H4 (cell line): ENCODE measurements at regions not wholly inside any gene's neighbourhood (a gene's known extent, or its start where the extent isn't known, plus 50 kb on each side); places are given as distances from the start of the nearest gene placed in this dataset.
"Not testable (repeated sequence)": the region's sequence is repeated elsewhere in the genome, so short reads cannot be mapped to it uniquely, and the experiment has no call there.

Experiments used
- DNase-seq: peaks from one replicate; pipeline ENCODE4 v3.0.0-alpha.2; 2015; ENCODE audit warnings: low spot score

- DNase-seq = peak; percentile 53
Measured at GRCh38 chr7:24395512-24395911, 111.5 kb downstream of the NPY start.

GRCh38 chr7:24396387-24396786 is 112.4 kb downstream of the NPY start:
- DNase-seq = not testable (repeated sequence)

GRCh38 chr7:24401628-24402593 is 117.9 kb downstream of the NPY start:
- DNase-seq = peak; percentile 70

GRCh38 chr7:24402655-24403054 is 118.7 kb downstream of the NPY start:
- DNase-seq = no peak

- DNase-seq = no peak
Measured at GRCh38 chr7:24403557-24403956, 119.6 kb downstream of the NPY start.

GRCh38 chr7:24404315-24404714 is 120.3 kb downstream of the NPY start:
- no peak for DNase-seq

- DNase-seq = no peak
Measured at GRCh38 chr7:24405002-24405401, 121.0 kb downstream of the NPY start.

GRCh38 chr7:24406053-24406788 is 122.2 kb downstream of the NPY start:
- no peak for DNase-seq

GRCh38 chr7:24406789-24407299 is 122.9 kb downstream of the NPY start:
- no peak for DNase-seq

GRCh38 chr7:24407965-24408364 is 124.0 kb downstream of the NPY start:
- no peak for DNase-seq

- no peak for DNase-seq
Measured at GRCh38 chr7:24408798-24409430, 124.9 kb downstream of the NPY start.

- no peak for DNase-seq
Measured at GRCh38 chr7:24409431-24410024, 125.5 kb downstream of the NPY start.

- DNase-seq = no peak
Measured at GRCh38 chr7:24411226-24411625, 127.2 kb downstream of the NPY start.

GRCh38 chr7:24417526-24418120 is 133.6 kb downstream of the NPY start:
- no peak for DNase-seq

GRCh38 chr7:24419077-24419476 is 135.1 kb downstream of the NPY start:
- DNase-seq = no peak

- no peak for DNase-seq
Measured at GRCh38 chr7:24419511-24419910, 135.5 kb downstream of the NPY start.

GRCh38 chr7:24422441-24423010 is 138.5 kb downstream of the NPY start:
- DNase-seq = no peak

- no peak for DNase-seq
Measured at GRCh38 chr7:24425664-24426063, 141.7 kb downstream of the NPY start.

GRCh38 chr7:24427048-24427447 is 143.1 kb downstream of the NPY start:
- no peak for DNase-seq

GRCh38 chr7:24428676-24429075 is 144.6 kb upstream of the PALS2 start:
- DNase-seq = no peak

- DNase-seq = no peak
Measured at GRCh38 chr7:24432677-24433076, 140.6 kb upstream of the PALS2 start.
